ENCODE measurements at regions not wholly inside any gene's neighbourhood (a gene's known extent, or its start where the extent isn't known, plus 50 kb on each side); places are given as distances from the start of the nearest gene placed in this dataset.
"Not testable (repeated sequence)": the region's sequence is repeated elsewhere in the genome, so short reads cannot be mapped to it uniquely, and the experiment has no call there.

DNA sequence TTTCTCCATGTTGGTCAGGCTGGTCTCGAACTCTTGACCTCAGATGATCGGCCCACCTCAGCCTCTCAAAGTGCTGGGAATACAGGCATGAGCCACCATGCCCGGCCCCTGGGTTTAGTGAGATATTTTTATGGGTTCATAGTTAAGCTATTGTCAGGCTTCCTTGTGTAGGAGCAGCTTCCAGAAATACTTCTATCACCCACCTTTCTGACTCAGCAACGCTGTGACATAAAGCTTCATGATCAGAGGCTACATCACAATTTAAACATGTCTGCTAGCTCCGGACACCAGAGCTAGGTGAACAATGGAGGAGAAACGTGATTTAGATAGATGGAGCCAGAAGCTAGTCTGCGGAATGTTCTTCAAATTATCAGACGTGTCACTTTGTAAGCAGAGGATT lies 295.8 kb upstream of the LYZL1 start:
- H3K27me3 Mint-ChIP-seq = no peaks in the 10 kb centered on the region
- no peak overlapping the region for H3K27ac Mint-ChIP-seq
- H3K4me1 Mint-ChIP-seq = no peaks in the 10 kb centered on the region
- POLR2A ChIA-PET = interaction anchor here (0.6 kb wide), 1 partner anchor 141 kb away, joined by 4 read pairs; no protein-coding TSS in a partner anchor
- no peaks in the 10 kb centered on the region for H3K9me3 Mint-ChIP-seq
- H3K4me3 Mint-ChIP-seq = no peak overlapping the region
- ATAC-seq (ENCODE audit: low read depth) (no peak), DNase-seq (no peak)
- H3K36me3 Mint-ChIP-seq = no peaks in the 10 kb centered on the region

GRCh38 chr10:28993861-28994260 lies 295.0 kb upstream of the LYZL1 start:
- ATAC-seq (ENCODE audit: low read depth) = no peak
- no peaks in the 10 kb centered on the region for H3K36me3 Mint-ChIP-seq
- no peaks in the 10 kb centered on the region for H3K4me1 Mint-ChIP-seq

GRCh38 chr10:28994802-28995201 lies 294.1 kb upstream of the LYZL1 start:
- H3K36me3 Mint-ChIP-seq; ATAC-seq (ENCODE audit: low read depth); H3K27me3 Mint-ChIP-seq; H3K9me3 Mint-ChIP-seq; POLR2A ChIA-PET; H3K4me3 Mint-ChIP-seq; DNase-seq; H3K4me1 Mint-ChIP-seq; H3K27ac Mint-ChIP-seq: not testable (repeated sequence)

More at GRCh38 chr10:28993861-28994260, 295.0 kb upstream of the LYZL1 start:
- no peaks in the 10 kb centered on the region for H3K9me3 Mint-ChIP-seq
- POLR2A ChIA-PET = no interaction called here
- H3K4me3 Mint-ChIP-seq = no peak overlapping the region
- no peak overlapping the region for H3K27ac Mint-ChIP-seq
- H3K27me3 Mint-ChIP-seq = peaks cover 2% of the 10 kb centered on the region
- DNase-seq = no peak

- POLR2A ChIA-PET = no interaction called here
- Mint-ChIP-seq H3K9me3 (no peaks in the 10 kb centered on the region), H3K27ac (no peak overlapping the region), H3K27me3 (peaks cover 4% of the 10 kb centered on the region), H3K4me3 (no peak overlapping the region), H3K4me1 (no peaks in the 10 kb centered on the region), H3K36me3 (no peaks in the 10 kb centered on the region)
- ATAC-seq (ENCODE audit: low read depth) = no peak
- DNase-seq = no peak
Observed at GRCh38 chr10:28995497-28995896, 293.4 kb upstream of the LYZL1 start.

- Mint-ChIP-seq H3K4me3 (no peak overlapping the region), H3K9me3 (no peaks in the 10 kb centered on the region), H3K4me1 (no peaks in the 10 kb centered on the region), H3K27me3 (peaks cover 4% of the 10 kb centered on the region), H3K36me3 (no peaks in the 10 kb centered on the region), H3K27ac (no peak overlapping the region)
- ATAC-seq (ENCODE audit: low read depth) (no peak), DNase-seq (no peak)
- POLR2A ChIA-PET = no interaction called here
Observed at GRCh38 chr10:28996345-28996744, 292.5 kb upstream of the LYZL1 start.

GRCh38 chr10:28996947-28997551 lies 291.8 kb upstream of the LYZL1 start:
- Mint-ChIP-seq H3K4me3 (no peak overlapping the region), H3K9me3 (no peaks in the 10 kb centered on the region), H3K36me3 (no peaks in the 10 kb centered on the region), H3K27me3 (peaks cover 4% of the 10 kb centered on the region), H3K27ac (no peak overlapping the region), H3K4me1 (no peaks in the 10 kb centered on the region)
- POLR2A ChIA-PET = no interaction called here
- DNase-seq (no peak), ATAC-seq (ENCODE audit: low read depth) (no peak)

DNA sequence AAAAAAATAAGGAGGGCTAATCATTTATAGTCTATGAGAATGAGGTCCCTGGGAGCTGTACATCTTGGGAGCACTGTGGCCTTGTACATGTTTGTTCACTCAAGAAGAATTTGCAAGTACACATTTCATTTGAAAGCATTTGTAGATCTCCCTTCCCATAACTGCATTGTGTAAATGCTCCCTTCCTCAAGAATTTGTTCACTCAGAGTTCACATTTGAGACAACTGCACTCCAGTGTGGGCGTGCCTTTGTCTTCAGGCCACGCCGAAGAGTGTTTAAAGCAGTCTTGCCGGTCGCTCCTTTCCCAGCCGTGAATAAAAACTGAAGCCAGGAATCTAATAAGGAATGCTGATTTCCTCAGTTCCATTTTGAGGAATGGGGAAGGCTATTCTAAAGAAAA lies 291.1 kb upstream of the LYZL1 start:
- Mint-ChIP-seq H3K4me3 (no peak overlapping the region), H3K27me3 (peaks cover 4% of the 10 kb centered on the region), H3K9me3 (no peaks in the 10 kb centered on the region), H3K36me3 (no peaks in the 10 kb centered on the region), H3K4me1 (no peaks in the 10 kb centered on the region), H3K27ac (no peak overlapping the region)
- no peak for ATAC-seq (ENCODE audit: low read depth)
- no peak for DNase-seq
- POLR2A ChIA-PET = no interaction called here

- Mint-ChIP-seq H3K36me3 (no peaks in the 10 kb centered on the region), H3K27ac (no peak overlapping the region), H3K4me3 (no peak overlapping the region), H3K27me3 (peaks cover 4% of the 10 kb centered on the region), H3K9me3 (no peaks in the 10 kb centered on the region), H3K4me1 (no peaks in the 10 kb centered on the region)
- POLR2A ChIA-PET = no interaction called here
- ATAC-seq (ENCODE audit: low read depth) (no peak), DNase-seq (no peak)
Observed at GRCh38 chr10:29001801-29002200, 287.1 kb upstream of the LYZL1 start.

- H3K27me3 Mint-ChIP-seq; H3K4me3 Mint-ChIP-seq; H3K27ac Mint-ChIP-seq; H3K9me3 Mint-ChIP-seq; H3K36me3 Mint-ChIP-seq; DNase-seq; H3K4me1 Mint-ChIP-seq; POLR2A ChIA-PET; ATAC-seq (ENCODE audit: low read depth): not testable (repeated sequence)
Observed at GRCh38 chr10:29003014-29003413, 285.9 kb upstream of the LYZL1 start.

DNA sequence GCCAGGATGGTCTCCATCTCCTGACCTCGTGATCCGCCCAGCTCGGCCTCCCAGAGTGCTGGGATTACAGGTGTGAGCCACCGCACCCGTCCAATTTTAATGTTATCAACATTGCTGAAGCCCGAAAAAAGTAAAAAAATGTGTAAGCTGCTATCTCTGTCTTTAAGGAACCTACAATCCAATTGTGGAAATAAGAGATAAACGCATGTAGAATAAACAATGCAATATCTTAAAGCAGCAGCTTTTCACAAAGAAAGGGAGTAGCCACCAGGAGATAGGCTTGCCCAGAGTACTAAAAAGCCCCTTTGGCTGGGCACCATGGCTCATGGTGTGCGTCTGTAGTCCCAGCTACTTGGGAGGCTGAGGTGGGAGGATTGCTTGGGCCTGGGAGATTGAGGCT lies 282.9 kb upstream of the LYZL1 start:
- no peak for DNase-seq
- H3K27ac Mint-ChIP-seq = no peak overlapping the region
- POLR2A ChIA-PET = no interaction called here
- H3K4me3 Mint-ChIP-seq = no peak overlapping the region
- H3K36me3 Mint-ChIP-seq = no peaks in the 10 kb centered on the region
- no peaks in the 10 kb centered on the region for H3K4me1 Mint-ChIP-seq
- H3K27me3 Mint-ChIP-seq = no peaks in the 10 kb centered on the region
- ATAC-seq (ENCODE audit: low read depth) = no peak
- H3K9me3 Mint-ChIP-seq = no peaks in the 10 kb centered on the region

GRCh38 chr10:29007370-29007747 lies 281.5 kb upstream of the LYZL1 start:
- Mint-ChIP-seq H3K36me3 (no peaks in the 10 kb centered on the region), H3K4me3 (no peak overlapping the region), H3K27ac (no peak overlapping the region), H3K9me3 (no peaks in the 10 kb centered on the region), H3K27me3 (no peaks in the 10 kb centered on the region), H3K4me1 (no peaks in the 10 kb centered on the region)
- POLR2A ChIA-PET = no interaction called here
- DNase-seq (no peak), ATAC-seq (ENCODE audit: low read depth) (no peak)

DNA sequence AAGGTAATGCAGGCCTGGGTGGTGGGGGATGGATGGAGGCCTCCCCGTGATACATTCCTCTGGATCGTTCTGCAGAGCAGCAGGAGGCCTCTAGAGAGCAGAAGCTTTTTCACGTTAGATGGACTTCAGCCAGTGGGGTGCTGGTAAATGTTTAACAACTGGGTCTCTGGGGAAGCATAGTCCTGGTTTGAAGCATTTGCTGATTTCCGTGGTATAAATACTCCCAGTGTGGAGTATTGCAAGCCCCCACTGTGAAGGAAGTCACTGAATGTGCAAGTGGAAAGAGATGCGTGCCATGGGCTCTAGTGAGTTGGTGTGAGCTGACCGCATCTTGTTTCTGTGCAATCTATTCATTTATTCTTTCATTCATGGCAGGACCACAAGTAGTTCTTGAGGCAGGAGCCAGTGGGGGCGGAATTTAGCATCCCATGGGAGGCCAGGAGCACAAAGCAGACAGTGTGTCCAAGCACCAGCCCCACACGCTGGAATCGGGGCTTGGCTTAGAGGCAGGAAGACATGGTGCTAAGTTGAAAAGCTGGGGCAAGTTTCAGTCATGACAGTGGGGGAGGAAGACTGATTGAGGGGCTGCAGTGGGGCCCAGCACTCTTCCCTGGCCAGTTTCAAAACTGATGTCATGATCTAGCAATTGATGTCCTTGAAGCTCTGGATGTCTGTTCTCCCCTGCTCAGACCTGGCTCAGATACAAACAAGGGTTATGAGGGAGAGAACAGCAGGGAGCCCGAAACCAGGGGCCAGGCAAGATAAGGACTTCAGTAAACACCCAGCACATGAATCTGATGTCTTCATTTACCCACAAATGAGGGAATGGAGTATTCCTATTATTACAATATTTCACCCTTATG lies 280.9 kb upstream of the LYZL1 start:
- H3K36me3 Mint-ChIP-seq = no peaks in the 10 kb centered on the region
- no peaks in the 10 kb centered on the region for H3K4me1 Mint-ChIP-seq
- H3K4me3 Mint-ChIP-seq = no peak overlapping the region
- ATAC-seq (ENCODE audit: low read depth) (no peak), DNase-seq (no peak)
- POLR2A ChIA-PET = no interaction called here
- H3K9me3 Mint-ChIP-seq = no peaks in the 10 kb centered on the region
- H3K27me3 Mint-ChIP-seq = no peaks in the 10 kb centered on the region
- H3K27ac Mint-ChIP-seq = no peak overlapping the region

DNA sequence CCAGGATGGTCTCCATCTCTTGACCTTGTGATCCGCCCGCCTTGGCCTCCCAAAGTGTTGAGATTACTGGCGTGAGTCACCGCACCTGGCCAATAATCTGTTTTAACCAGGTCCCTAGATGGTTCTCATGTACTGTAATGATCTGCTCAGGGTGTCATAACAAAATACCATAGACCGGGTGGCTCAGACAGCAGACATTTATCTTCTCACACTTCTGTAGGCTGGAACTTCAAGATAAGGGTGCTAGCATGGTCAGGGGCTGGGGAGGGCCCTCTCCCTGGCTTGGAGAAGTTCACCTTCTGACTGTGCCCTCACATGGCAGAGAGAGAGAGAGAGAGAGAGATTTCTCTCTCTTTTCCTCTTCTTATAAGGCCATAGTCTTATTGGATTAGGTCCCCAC lies 279.4 kb upstream of the LYZL1 start:
- no peaks in the 10 kb centered on the region for H3K9me3 Mint-ChIP-seq
- POLR2A ChIA-PET = no interaction called here
- H3K27me3 Mint-ChIP-seq = no peaks in the 10 kb centered on the region
- H3K36me3 Mint-ChIP-seq = no peaks in the 10 kb centered on the region
- no peak overlapping the region for H3K27ac Mint-ChIP-seq
- H3K4me3 Mint-ChIP-seq = no peak overlapping the region
- H3K4me1 Mint-ChIP-seq = no peaks in the 10 kb centered on the region
- ATAC-seq (ENCODE audit: low read depth) (no peak), DNase-seq (no peak)

GRCh38 chr10:29011516-29011915 lies 277.4 kb upstream of the LYZL1 start:
- Mint-ChIP-seq H3K27me3 (peaks cover 2% of the 10 kb centered on the region), H3K4me3 (no peak overlapping the region), H3K4me1 (no peaks in the 10 kb centered on the region), H3K9me3 (no peaks in the 10 kb centered on the region), H3K36me3 (no peaks in the 10 kb centered on the region), H3K27ac (no peak overlapping the region)
- DNase-seq = no peak
- ATAC-seq (ENCODE audit: low read depth) = no peak
- POLR2A ChIA-PET = no interaction called here
